Amniotic epithelial cell (primary cell): ENCODE measurements at regions not wholly inside any gene's neighbourhood (a gene's known extent, or its start where the extent isn't known, plus 50 kb on each side); places are given as distances from the start of the nearest gene placed in this dataset.
A peak's percentile ranks its signal among the peaks of the same experiment; 100 is the strongest.

ENCODE experiments used
- DNase-seq: peaks from one replicate; pipeline ENCODE4 v3.0.0-alpha.2; 2010; ENCODE audit warnings: low read depth

GRCh38 chr1:234536741-234537140, 57.8 kb upstream of the TARBP1 start:
- no peak for DNase-seq

- no peak for DNase-seq
Measured at GRCh38 chr1:234535763-234536515, 57.0 kb upstream of the TARBP1 start.

GRCh38 chr1:234535218-234535617, 56.2 kb upstream of the TARBP1 start:
- DNase-seq: no peak

GRCh38 chr1:234533975-234534876, 55.2 kb upstream of the TARBP1 start:
- DNase-seq: peak; percentile 98

- DNase-seq: peak; percentile 98
Measured at GRCh38 chr1:234533034-234533891, 54.3 kb upstream of the TARBP1 start.

DNA sequence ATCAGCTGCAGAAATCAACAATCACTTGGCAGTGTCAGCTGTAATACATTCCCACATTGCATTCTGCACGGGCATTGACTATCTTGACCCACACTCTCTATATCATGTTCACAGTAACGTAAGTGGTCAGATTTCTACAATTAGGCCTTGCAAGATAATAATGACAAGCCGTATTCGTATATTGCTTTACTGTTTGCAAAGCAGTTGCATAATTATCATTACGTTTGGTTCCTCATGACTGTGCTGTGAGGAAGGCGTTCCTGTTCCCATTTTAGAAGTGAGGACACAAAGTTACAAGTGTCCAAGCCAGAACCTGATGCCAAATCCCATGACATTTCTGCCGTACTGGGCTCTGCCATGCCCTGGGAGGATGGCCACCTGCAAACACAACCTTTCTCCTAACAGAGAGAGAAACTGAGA, 53.5 kb upstream of the TARBP1 start:
- no peak for DNase-seq

DNA sequence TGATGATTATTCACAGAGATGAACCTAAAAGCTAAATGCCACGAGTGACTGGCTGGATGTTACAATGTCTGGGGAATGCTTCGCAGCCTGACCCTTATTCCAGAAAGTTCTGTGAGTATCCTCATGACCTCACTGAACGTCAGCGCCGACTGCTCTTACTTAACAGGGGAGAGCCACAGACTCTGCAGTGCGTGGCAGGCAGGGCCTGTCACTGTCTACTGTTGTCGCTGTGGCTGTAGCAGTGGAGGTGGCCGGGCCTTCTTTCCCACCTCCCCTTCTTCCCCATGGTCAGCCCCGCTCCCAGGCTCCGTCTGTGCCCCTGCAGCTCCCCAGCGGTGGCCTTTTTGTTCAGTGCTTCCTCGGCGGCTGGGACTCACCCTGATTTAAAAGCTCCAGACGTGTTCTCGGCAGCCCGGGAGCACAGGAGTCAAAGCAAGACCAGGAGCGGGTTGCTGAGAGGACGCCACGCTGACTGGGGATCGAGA, 52.2 kb upstream of the TARBP1 start:
- peak; percentile 82 for DNase-seq

GRCh38 chr1:234530672-234531071, 51.7 kb upstream of the TARBP1 start:
- DNase-seq: no peak

- DNase-seq: no peak
Measured at GRCh38 chr1:234529950-234530237, 50.9 kb upstream of the TARBP1 start.

- DNase-seq: no peak
Measured at GRCh38 chr1:234529095-234529949, 50.3 kb upstream of the TARBP1 start.
